GM18508 (cell line): ENCODE measurements at regions not wholly inside any gene's neighbourhood (a gene's known extent, or its start where the extent isn't known, plus 50 kb on each side); places are given as distances from the start of the nearest gene placed in this dataset.

Experiments used
- ATAC-seq: cut with Tn5 transposase; IDR thresholded peaks from one replicate; pipeline ENCODE4 v1.9.1; 2021; ENCODE audit warnings: moderate number of reproducible peaks; ENCODE audit not compliant: insufficient read depth, unreplicated experiment

DNA sequence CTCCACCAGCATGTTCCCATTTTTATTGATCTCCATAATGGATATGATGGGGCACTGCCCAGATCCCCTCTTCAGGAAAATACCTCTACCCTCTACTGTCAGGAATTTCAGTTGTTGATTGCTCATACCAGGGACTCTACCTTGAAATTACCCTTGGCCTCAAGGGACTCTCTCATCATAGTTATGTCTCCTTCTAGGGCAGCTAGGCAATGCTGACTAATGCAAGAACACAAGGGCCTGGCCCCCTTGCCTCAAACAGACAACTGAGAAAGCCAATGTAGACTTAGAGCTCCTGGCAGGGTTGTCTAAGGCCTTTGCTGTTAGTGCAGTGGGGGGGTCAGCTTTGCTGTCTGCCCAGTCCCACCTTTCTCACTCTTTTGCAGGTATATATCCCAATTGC lies 493.1 kb downstream of the BTBD3 start:
- ATAC-seq, result no peak

DNA sequence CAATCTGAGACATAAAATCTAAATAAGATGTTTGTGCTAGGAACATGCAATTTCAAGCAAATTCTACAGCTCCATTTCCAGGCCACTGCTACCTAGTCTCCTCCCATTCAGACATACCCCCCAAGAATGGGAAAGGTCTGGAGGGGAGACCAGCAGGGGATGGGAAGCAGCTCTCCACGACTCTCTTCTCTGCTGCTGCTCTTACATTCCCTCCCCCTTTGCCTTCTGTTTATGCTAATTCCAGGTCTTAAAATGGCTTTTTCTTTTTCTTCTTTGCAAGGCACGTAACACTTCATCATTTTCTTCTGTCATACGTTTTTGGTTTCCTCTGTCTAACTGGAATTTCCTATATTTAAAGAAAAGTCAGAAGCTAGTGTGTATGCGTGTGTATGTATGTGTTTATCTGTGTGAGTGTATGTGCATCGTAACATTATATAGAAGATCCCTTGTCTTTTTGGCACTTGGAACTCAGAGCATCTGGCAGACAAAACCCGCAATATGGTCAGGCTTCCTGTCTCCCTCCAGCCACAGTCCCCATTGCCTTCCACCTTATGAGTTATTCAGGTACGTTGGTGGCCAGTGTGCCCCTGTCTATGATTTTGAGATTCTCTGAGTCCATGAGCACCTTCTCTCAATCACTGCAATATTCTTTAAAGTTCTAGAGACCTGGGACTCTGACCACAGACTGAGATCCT lies 493.7 kb downstream of the BTBD3 start:
- ATAC-seq, result no peak

DNA sequence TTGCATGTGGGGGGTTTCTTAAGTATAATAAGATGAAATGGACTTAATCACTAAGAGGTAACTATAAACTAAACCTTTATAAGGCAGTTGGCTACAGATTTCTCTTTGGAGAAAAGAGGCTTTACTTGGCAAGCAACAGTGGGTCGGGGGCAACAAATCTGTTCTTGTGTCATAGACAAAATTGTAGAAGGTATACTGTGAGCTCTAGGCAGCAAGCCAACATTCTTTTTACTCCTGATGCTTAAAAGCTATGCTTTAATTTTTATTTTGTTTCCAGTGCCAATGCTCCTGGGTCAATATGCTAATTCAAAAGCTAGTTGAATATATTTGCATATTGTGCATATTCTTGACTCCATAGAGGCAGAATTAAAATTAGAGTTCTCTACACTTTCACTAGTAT lies 495.4 kb downstream of the BTBD3 start:
- ATAC-seq, result no peak

DNA sequence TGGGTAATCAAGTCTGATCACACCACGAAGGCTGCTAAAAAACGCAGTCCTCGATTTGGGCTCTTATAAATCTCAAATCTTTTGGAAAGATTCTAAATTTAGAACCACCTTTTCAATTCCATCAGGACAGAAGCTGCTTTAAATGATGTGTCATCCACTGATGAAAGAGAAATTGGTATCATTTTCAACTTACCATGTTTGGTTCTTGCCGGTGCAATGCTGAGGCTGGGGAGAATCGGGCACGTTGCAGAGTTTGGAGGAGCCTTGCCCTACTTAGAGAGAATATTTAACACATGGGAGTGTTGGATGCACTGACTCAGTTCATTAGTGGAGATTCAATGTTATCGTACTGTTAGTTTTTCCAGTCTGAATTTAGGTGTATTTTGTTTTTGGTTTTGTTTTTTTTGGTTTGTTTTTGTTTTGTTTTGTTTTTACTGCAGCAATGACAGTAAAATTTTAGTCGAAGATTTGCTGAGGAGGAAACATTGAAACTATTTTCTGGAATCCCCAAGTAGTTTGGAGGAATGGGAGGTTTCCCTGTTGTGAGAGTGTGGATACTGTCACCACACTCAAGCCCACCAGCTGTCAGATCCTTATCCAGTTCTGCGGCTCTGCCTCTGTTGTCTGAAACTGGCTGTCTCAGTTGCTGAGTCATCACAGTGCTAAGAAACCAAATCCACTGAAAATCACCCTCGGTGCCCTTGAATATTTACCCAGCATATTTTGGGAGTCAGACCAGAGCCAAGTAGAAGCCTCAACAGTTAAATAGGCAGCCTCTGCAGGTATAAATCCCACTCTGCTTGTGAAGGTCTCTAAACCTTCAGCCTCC lies 497.0 kb downstream of the BTBD3 start:
- ATAC-seq, result no peak

DNA sequence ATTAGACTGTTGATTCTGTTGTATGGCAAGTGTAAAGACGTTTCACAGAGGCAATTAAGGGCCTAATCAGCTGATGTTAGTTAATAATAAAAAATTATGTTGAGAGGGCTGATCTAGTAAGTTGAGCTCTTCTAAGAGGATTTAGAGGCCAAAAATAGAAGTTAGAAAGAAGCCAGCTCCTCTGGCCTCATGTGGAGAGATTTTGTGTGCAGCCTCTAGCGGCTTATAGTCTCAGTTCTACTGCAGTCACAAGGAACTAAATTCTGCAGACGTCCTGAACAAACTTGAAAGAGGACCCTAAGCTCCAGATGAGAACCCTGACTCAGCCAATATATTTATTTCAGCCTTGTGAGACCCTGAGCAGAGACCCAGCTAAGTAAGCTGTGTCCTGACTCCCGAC lies 498.6 kb downstream of the BTBD3 start:
- no peak for ATAC-seq

DNA sequence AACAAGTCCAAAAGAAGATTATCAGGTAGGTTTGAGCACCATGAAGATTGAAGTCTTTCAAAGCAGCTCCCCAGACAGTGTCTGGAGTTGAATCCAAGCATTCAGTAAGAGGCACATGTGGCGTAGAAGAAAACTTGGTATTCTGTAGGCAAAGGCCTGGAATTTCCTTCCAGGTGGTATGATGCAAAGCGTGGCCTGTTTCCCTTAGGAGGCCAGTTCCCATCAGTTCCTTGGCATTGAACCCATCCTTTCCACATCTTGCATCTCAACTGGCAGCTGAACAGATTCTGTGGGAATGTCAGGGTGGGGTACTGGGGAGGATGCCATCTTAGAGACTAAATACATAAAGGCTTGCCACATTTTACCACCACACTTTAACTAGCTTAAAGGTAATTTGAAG lies 516.0 kb downstream of the BTBD3 start:
- no peak for ATAC-seq

DNA sequence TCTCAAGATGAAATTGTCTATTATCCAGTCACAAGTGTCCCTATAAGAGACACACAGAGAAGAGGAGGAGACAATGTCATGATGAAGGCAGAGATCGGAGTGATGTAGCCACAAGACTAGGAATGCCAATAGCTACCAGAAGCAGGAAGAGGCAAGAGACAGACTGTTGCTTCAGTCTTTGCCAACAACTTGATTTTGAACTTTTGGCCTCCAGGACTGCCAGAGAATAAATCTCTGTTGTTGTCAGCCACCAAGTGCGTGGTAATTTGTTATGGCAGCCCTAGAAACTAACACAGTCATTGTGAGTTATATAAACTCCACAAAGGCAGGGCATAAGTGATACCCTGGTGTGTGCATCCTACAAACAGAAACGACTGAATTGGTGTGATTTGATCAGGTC lies 517.0 kb downstream of the BTBD3 start:
- ATAC-seq, result no peak

DNA sequence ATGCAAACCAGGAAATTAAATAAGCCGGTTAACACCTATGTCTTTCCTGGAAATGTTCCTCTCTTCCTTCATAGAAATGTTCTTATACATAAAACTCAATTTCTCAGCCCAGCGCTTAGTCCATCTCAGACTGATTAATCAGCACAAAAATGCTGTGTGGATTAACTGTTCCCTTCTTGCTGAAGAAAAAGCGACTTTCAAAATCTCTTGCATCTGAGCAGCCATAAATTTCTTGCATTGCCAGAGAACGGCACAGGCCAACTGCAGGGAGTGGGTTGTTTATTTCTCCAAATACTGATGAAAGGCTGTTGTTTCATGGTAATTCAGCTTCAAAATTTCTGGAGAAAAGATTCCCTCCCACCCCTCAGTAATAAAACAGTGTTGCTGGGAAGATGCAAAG lies 517.6 kb downstream of the BTBD3 start:
- no peak for ATAC-seq

DNA sequence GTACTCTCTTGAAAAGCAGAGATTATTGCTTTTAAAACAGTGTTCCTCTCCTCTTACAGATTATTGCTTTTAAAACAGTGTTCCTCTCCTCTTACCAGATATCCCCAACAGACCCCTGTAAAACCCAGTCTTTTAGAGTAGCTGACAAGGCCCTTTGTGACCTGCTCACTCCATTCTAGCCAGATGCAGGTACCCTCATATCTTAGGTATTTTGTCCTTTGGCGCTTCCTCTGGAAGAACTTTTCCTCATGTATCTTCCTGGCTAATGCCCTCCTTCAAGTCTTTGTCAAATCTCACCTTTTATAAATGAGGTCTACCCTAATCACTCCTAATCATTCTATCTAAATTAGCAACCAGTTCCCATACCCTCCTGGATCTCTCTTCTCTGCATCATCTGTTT lies 536.0 kb downstream of the BTBD3 start:
- no peak for ATAC-seq

DNA sequence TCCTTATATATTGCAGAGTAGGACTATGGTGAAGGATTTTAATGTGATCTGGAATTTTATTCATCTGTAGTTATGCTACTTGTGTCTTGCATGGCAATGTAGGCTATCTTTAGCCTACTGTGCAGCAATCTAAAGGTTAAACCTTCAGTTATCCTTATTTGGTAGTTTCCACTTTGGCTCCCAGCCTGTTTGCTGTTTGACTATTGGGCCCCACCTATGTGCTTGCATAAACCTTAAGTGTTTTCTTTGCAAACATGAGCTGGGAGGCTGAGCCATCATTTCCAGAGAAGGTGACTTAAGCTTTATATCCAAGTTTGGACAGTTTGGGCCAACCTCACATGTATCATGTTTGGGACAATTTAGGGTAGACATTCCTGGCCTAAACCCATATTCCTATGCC lies 537.5 kb downstream of the BTBD3 start:
- no peak for ATAC-seq

DNA sequence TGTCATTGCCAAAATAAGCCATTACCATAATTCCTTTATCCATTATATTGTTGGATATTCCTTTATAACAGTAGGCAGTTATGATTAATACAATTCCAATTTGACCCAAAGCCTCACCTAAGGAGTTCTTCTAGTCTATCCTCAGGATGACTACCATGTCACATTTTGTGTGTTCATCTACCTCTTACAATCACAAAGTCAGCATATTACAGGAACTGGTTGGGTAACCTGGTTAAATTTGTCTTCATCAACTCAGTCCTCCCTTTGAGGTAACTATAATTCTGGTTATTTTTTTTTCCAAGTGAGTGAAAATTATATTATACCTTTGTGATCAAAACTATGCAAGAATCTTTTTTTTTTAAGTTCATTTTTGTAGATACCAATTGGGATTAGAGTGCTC lies 540.5 kb downstream of the BTBD3 start:
- ATAC-seq, result no peak

DNA sequence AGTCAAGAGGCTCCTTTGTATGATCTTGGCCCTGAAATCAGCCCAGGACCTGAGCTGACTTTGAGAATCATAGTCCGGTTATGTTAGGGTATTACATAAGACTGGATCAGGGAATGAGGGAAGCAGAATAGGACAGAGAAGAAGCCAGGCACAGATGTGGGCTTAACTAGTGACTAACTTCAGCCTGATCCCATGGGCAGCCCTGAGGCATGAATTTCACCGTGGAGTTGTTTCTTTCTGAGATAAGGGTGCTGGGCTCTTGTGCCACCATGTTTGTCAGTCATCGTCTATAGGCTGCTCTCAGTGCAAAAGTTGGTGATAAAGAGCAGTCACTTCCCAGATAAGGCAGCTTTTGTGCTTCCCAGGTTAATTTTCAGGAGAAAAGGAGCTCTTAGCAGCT lies 544.7 kb upstream of the SPTLC3 start:
- no peak for ATAC-seq

DNA sequence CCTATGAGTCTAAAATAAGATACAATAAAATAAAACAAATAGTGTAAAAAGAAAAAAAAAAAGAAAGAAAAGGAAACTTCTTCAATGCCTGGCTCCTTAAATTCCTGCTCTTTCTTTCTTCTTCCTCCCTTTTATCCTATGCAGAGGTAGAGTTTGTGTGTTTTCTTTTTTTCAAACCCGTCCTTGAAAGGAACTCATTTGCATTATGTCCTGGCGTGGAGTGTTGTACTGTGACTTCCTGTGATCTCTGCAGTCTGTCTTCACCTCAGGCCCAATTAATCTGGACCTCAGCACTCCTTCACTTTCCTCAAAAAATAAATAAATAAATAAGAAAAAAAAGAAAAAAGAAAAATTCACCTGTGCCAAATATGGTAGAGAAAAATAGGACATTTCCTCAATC lies 541.9 kb upstream of the SPTLC3 start:
- ATAC-seq, result no peak

DNA sequence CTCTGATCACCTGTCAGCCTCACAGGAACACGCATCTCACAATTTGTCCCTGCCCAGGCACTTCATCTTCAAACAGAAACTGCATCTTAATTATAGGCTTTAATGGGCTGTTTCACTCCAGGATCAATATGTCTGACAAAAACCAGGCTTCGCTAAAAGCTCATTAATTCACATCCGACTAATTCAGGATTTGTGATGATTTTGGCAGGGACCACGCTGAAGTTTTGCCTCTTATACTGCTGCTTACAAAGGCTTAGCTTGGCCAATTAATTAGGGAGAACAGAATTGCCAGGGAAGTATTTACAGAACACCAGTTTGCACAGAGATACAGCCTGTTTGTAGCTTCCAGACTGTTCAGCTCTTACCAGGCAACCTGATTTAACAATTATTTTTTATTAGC lies 541.0 kb upstream of the SPTLC3 start:
- no peak for ATAC-seq

DNA sequence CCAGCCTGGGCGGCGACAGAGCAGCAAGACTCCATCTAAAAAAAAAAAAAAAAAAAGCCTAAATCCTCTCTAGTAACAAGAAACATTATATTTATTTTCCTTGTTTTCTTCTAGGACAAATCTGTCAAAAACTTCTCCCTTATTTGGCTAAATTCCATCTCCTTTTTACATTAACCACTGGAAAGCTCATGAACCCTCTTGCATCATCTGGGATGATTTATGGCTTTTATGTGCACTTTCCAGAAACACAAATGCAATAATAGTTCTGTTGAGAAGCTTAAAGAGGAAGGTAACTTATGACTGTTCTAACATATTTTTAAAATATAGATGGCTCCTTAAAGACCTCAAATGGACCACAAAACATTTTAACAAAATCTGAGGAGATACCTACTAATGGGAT lies 526.1 kb upstream of the SPTLC3 start:
- ATAC-seq, result no peak

DNA sequence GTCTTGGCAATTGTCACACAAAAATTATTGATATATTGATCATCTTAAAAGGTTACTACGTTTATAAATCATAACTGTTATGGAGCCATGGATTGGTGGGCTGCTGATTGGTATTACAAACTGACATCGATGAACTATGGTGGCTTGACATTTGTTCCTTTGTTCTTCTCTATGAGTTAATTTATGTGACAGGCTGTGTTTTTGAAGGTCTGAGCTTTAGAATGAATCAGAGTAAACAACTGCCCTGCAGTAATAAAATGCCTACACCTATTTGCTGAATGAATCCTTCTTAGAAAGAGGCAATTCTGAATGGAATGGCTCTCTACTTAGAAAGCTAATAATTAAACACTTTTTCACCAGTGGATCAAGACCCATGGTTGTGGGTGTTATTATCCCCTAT lies 506.3 kb upstream of the SPTLC3 start:
- no peak for ATAC-seq

DNA sequence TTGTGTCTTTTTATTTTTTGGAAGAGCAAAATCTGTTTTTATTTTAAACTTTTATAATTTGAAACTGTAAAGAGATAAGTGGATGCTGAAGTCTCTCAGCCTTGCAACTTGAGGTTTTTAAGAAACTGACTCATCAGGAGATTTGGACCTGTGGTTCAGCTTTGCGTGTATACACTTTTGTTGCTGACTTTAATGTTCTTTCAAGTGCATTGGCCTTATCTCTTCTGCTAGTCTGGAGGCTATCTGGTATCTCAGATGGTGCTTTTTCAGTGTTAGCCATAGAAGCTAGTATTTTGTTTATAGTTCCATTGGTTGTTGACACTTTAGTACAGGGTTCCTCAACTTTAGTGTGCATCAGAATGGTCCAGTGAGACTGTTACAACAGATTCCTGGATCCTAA lies 504.0 kb upstream of the SPTLC3 start:
- no peak for ATAC-seq

DNA sequence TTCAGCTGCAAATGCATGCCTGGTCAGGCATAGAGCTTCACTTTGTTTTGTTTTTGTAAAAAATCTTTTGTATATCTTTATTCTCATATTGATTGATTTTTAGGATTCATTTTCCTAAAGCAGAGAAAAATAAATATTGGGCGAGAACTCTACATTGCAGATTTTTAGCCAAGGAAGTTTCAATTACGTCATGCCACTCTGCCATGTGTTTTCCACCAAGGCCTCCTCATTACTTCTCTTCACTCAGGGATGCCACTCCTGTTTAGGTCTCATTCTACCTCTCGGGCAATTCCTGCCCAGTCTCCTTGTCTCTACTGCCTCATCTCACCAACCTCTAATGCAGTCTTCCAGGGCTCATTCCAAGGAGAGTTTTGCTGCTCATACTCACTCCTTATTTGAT lies 497.3 kb upstream of the SPTLC3 start:
- ATAC-seq, result no peak

DNA sequence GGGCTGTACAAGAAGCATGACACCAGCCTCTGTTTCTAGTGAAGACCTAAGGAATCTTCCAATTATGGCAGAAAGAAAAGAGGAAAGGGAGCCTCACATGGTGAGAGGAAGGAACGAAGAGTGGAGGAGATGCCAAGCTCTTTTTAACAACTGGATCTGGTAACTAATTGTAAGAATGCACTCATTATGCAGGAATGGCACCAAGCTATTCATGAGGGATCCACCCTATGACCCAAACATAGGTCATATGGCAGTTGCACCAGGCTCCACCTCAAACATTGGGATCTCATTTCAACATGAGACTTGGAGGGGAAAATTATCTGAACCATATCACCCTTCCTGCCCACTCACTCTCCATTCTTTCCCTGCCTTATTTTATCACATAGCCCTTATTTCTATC lies 496.0 kb upstream of the SPTLC3 start:
- no peak for ATAC-seq

DNA sequence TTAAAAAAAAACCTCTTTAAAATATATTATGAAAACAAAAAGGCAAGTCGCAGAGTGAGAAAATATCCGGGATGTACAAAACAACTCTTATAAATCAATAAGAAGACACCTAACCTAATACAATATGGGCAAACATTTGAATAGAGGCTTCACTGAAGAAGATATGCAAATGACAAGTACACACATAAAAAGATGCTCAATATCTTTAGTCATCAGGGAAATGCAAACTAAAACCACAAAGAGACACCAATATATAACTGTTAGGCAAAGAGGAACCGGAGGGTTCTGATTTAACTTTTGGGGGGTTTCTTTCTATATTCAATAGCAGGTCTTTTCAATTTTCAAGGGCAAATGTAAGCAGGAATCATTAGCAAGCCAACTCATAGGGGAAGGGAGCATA lies 480.7 kb upstream of the SPTLC3 start:
- ATAC-seq, result no peak

DNA sequence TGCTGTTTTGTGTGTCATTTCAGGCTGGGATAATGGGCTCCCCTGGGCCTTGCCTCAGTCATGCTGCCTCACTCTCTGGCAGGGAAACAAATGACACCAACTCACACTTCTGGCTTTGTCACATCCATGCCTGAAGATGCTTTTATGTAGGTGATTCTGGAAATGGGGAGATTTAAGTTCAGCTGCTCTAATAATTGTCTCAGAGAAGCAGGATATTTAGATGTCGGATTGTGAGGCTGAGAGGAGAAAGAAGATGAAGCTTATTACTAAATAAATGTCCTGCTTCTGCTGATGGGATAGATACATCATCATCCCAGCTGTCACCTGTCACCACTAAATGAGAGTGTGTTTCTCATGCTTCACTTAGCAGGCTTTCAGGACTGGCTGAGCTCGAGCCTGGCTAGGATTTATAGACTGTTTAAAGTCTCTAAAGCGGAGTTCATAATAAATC lies 480.2 kb upstream of the SPTLC3 start:
- ATAC-seq, result no peak

DNA sequence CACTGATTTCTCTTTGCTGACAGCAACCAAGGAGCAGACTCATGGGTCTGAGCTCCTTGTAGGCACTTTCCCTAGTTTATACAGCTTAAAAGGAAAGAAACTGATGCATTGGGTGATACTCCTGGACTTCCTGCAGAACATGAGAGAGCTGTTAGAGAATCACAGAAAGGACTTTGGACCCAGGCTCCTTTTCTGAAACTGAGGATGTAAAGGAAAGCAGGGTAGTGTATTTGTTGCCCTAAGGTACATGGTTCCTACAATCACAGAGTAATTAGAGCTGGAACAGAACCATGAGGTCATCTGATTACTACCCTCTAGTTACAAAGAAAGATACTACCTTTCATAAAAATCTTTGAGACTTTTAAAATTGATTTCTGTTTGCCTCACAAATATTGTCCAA lies 477.1 kb upstream of the SPTLC3 start:
- ATAC-seq, result no peak
